GM23338 (cell line): ENCODE measurements at regions not wholly inside any gene's neighbourhood (a gene's known extent, or its start where the extent isn't known, plus 50 kb on each side); places are given as distances from the start of the nearest gene placed in this dataset.

Experiments used
- ATAC-seq: fragments of 200-7000 bp; cut with Tn5 transposase; 3 replicates; pipeline ENCODE4 v1.9.1; 2020
- DNase-seq: peaks from one replicate; pipeline ENCODE4 v3.0.0-alpha.2; 2015; ENCODE audit warnings: low spot score
- H2AFZ ChIP-seq: fragments of 200-600 bp; sonication (generic); 2 replicates; pipeline ENCODE4 v1.8.0; 2016; ENCODE audit warnings: antibody characterized with exemption, mild to moderate bottlenecking, moderate library complexity
- H3F3A ChIP-seq: fragments of 200-600 bp; sonication (generic); replicated peaks from 2 replicates; pipeline ENCODE4 v1.8.0; 2017; ENCODE audit warnings: antibody characterized with exemption, mixed run types, low read depth
- H3K27ac ChIP-seq: fragments of 200-600 bp; sonication (generic); 2 replicates; pipeline ENCODE4 v1.6.1; 2016; ENCODE audit warnings: low read depth
- H3K27me3 ChIP-seq: fragments of 200-600 bp; sonication (generic); 2 replicates; pipeline ENCODE4 v1.8.0; 2016; ENCODE audit warnings: mild to moderate bottlenecking, mixed run types, moderate library complexity; ENCODE audit not compliant: insufficient read depth
- H3K36me3 ChIP-seq: fragments of 200-600 bp; sonication (generic); 2 replicates; pipeline ENCODE4 v1.8.0; 2016; ENCODE audit warnings: mild to moderate bottlenecking; ENCODE audit not compliant: insufficient read depth
- H3K4me1 ChIP-seq: fragments of 200-600 bp; sonication (generic); 2 replicates; pipeline ENCODE4 v1.8.0; 2016; ENCODE audit warnings: mild to moderate bottlenecking, moderate library complexity; ENCODE audit not compliant: insufficient read depth
- H3K4me2 ChIP-seq: fragments of 200-600 bp; sonication (generic); 2 replicates; pipeline ENCODE4 v1.7.1; 2017; ENCODE audit warnings: mixed run types
- H3K4me3 ChIP-seq: fragments of 200-600 bp; sonication (generic); 2 replicates; pipeline ENCODE4 v1.6.1; 2016; ENCODE audit warnings: mixed run types
- H3K79me2 ChIP-seq: fragments of 200-600 bp; sonication (generic); replicated peaks from 2 replicates; pipeline ENCODE4 v1.8.0; 2017; ENCODE audit warnings: mild to moderate bottlenecking; ENCODE audit not compliant: insufficient read depth
- H3K9me2 ChIP-seq: fragments of 200-600 bp; sonication (generic); 2 replicates; pipeline ENCODE4 v1.8.0; 2017; ENCODE audit not compliant: insufficient read depth
- H4K20me1 ChIP-seq: fragments of 200-600 bp; sonication (generic); replicated peaks from 2 replicates; pipeline ENCODE4 v1.8.0; 2017; ENCODE audit warnings: mild to moderate bottlenecking; ENCODE audit not compliant: insufficient read depth
- H3K27ac Mint-ChIP-seq: 2 replicates; pipeline ENCODE4 v1.8.0; 2020; ENCODE audit warnings: inconsistent platforms, mild to moderate bottlenecking, moderate library complexity, mixed read lengths
- H3K27me3 Mint-ChIP-seq: 3 replicates; pipeline ENCODE4 v1.8.0; 2022; ENCODE audit warnings: low read depth, mild to moderate bottlenecking, moderate library complexity, mixed read lengths, inconsistent platforms; ENCODE audit not compliant: insufficient read depth, poor library complexity
- H3K36me3 Mint-ChIP-seq: 3 replicates; pipeline ENCODE4 v1.8.0; 2021; ENCODE audit warnings: low read depth, mild to moderate bottlenecking, inconsistent platforms, moderate library complexity, mixed read lengths
- H3K4me1 Mint-ChIP-seq: 3 replicates; pipeline ENCODE4 v1.8.0; 2020; ENCODE audit warnings: mild to moderate bottlenecking, inconsistent platforms, mixed read lengths
- H3K4me3 Mint-ChIP-seq: 3 replicates; pipeline ENCODE4 v1.8.0; 2021; ENCODE audit warnings: moderate library complexity, mild to moderate bottlenecking, inconsistent platforms, mixed read lengths
- H3K9me3 Mint-ChIP-seq: 3 replicates; pipeline ENCODE4 v1.8.0; 2020; ENCODE audit warnings: moderate library complexity, mild to moderate bottlenecking, inconsistent platforms, mixed read lengths
- CREB1 ChIP-seq: fragments of 250-450 bp; sonication (Bioruptor Pico); IDR thresholded peaks from 2 replicates; pipeline ENCODE4 v1.5.0; 2020; ENCODE audit warnings: low read depth, mild to moderate bottlenecking, moderate library complexity
- CTCF ChIP-seq, 2 experiments: fragments of 200-600 bp in 1 of 2; sonication (generic) in 1 of 2; conservative IDR thresholded peaks; 2 replicates each; pipeline versions ENCODE4 v1.5.1 to v1.6.1; 2016 to 2017; ENCODE audit warnings: antibody characterized with exemption in 2 of 2, low read depth in 2 of 2, mild to moderate bottlenecking in 2 of 2, moderate library complexity in 1 of 2
- ETS1 ChIP-seq: IDR thresholded peaks from 2 replicates; pipeline ENCODE4 v1.6.1; 2016; ENCODE audit warnings: antibody characterized with exemption
- EZH2phosphoT487 ChIP-seq: fragments of 200-600 bp; sonication (generic); IDR thresholded peaks from one replicate; pipeline ENCODE4 v1.8.1; 2018; ENCODE audit warnings: antibody characterized with exemption; ENCODE audit not compliant: unreplicated experiment
- ZNF114 ChIP-seq: fragments of 250-450 bp; sonication (Bioruptor Pico); IDR thresholded peaks from 2 replicates; pipeline ENCODE4 v1.5.0; 2020; ENCODE audit warnings: mild to moderate bottlenecking, moderate library complexity
- TF ChIP-seq, protein P1 (sequence below): IDR thresholded peaks from one replicate; pipeline ENCODE4 v1.6.1; 2018; ENCODE audit warnings: antibody characterized with exemption; ENCODE audit not compliant: unreplicated experiment
- TF ChIP-seq, protein P2 (sequence below): fragments of 250-450 bp; sonication (Bioruptor Pico); IDR thresholded peaks from 2 replicates; pipeline ENCODE4 v1.5.0; 2020; ENCODE audit warnings: mild to moderate bottlenecking, moderate library complexity

GRCh38 chr14:98976271-98976670 is 295.7 kb downstream of the BCL11B start (continued):
- TF ChIP-seq CTCF (conservative IDR thresholded peaks at IDR 0.05; ENCODE audit: low read depth in 2 of 2) (no peak), ZNF114 (CRISPR knock-in tag) (no peak), CREB1 (CRISPR knock-in tag) (no peak), ETS1 (no peak), EZH2phosphoT487 (no peak)
- TF ChIP-seq, protein P1, sequence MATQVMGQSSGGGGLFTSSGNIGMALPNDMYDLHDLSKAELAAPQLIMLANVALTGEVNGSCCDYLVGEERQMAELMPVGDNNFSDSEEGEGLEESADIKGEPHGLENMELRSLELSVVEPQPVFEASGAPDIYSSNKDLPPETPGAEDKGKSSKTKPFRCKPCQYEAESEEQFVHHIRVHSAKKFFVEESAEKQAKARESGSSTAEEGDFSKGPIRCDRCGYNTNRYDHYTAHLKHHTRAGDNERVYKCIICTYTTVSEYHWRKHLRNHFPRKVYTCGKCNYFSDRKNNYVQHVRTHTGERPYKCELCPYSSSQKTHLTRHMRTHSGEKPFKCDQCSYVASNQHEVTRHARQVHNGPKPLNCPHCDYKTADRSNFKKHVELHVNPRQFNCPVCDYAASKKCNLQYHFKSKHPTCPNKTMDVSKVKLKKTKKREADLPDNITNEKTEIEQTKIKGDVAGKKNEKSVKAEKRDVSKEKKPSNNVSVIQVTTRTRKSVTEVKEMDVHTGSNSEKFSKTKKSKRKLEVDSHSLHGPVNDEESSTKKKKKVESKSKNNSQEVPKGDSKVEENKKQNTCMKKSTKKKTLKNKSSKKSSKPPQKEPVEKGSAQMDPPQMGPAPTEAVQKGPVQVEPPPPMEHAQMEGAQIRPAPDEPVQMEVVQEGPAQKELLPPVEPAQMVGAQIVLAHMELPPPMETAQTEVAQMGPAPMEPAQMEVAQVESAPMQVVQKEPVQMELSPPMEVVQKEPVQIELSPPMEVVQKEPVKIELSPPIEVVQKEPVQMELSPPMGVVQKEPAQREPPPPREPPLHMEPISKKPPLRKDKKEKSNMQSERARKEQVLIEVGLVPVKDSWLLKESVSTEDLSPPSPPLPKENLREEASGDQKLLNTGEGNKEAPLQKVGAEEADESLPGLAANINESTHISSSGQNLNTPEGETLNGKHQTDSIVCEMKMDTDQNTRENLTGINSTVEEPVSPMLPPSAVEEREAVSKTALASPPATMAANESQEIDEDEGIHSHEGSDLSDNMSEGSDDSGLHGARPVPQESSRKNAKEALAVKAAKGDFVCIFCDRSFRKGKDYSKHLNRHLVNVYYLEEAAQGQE, result no peak

DNA sequence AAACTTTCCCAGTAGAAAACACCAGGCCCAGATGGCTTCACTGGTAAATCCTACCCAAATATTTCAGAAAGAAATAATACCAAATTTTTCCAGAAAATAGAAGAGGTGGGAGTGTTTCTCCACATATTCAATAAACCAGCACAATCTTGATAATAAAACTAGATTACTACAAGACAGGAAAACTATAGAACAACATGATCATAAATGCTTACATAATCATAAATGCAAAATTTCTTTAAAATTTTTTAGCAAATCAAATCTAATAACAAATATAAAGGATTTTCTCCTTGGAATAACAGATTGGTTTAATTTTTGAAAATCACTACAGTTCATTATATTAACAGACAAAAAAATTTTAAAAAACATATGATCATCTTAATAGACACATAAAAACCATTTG is 294.5 kb downstream of the BCL11B start:
- H3K27me3 ChIP-seq, result no peaks in the 10 kb centered on the region
- no peak overlapping the region for H3K27ac Mint-ChIP-seq
- H3K9me3 Mint-ChIP-seq, result peaks cover 17% of the 10 kb centered on the region; the same call in 1 of the 3 replicates
- no peaks in the 10 kb centered on the region for H3K4me1 Mint-ChIP-seq
- no peak overlapping the region for H3K4me2 ChIP-seq
- ATAC-seq, result no peak
- H2AFZ ChIP-seq, result no peak overlapping the region
- no peak overlapping the region for H3K4me3 Mint-ChIP-seq
- no peak overlapping the region for H3K4me3 ChIP-seq
- no peaks in the 10 kb centered on the region for H4K20me1 ChIP-seq
- no peaks in the 10 kb centered on the region for H3K36me3 ChIP-seq
- no peaks in the 10 kb centered on the region for H3K27me3 Mint-ChIP-seq
- no peaks in the 10 kb centered on the region for H3K79me2 ChIP-seq
- H3K4me1 ChIP-seq, result no peaks in the 10 kb centered on the region
- H3K36me3 Mint-ChIP-seq, result no peaks in the 10 kb centered on the region; the same call in 2 of the 3 replicates
- H3K9me2 ChIP-seq, result no peaks in the 10 kb centered on the region
- H3F3A ChIP-seq, result no peaks in the 10 kb centered on the region
- no peak overlapping the region for H3K27ac ChIP-seq
- no peak for DNase-seq
- TF ChIP-seq, protein P2, sequence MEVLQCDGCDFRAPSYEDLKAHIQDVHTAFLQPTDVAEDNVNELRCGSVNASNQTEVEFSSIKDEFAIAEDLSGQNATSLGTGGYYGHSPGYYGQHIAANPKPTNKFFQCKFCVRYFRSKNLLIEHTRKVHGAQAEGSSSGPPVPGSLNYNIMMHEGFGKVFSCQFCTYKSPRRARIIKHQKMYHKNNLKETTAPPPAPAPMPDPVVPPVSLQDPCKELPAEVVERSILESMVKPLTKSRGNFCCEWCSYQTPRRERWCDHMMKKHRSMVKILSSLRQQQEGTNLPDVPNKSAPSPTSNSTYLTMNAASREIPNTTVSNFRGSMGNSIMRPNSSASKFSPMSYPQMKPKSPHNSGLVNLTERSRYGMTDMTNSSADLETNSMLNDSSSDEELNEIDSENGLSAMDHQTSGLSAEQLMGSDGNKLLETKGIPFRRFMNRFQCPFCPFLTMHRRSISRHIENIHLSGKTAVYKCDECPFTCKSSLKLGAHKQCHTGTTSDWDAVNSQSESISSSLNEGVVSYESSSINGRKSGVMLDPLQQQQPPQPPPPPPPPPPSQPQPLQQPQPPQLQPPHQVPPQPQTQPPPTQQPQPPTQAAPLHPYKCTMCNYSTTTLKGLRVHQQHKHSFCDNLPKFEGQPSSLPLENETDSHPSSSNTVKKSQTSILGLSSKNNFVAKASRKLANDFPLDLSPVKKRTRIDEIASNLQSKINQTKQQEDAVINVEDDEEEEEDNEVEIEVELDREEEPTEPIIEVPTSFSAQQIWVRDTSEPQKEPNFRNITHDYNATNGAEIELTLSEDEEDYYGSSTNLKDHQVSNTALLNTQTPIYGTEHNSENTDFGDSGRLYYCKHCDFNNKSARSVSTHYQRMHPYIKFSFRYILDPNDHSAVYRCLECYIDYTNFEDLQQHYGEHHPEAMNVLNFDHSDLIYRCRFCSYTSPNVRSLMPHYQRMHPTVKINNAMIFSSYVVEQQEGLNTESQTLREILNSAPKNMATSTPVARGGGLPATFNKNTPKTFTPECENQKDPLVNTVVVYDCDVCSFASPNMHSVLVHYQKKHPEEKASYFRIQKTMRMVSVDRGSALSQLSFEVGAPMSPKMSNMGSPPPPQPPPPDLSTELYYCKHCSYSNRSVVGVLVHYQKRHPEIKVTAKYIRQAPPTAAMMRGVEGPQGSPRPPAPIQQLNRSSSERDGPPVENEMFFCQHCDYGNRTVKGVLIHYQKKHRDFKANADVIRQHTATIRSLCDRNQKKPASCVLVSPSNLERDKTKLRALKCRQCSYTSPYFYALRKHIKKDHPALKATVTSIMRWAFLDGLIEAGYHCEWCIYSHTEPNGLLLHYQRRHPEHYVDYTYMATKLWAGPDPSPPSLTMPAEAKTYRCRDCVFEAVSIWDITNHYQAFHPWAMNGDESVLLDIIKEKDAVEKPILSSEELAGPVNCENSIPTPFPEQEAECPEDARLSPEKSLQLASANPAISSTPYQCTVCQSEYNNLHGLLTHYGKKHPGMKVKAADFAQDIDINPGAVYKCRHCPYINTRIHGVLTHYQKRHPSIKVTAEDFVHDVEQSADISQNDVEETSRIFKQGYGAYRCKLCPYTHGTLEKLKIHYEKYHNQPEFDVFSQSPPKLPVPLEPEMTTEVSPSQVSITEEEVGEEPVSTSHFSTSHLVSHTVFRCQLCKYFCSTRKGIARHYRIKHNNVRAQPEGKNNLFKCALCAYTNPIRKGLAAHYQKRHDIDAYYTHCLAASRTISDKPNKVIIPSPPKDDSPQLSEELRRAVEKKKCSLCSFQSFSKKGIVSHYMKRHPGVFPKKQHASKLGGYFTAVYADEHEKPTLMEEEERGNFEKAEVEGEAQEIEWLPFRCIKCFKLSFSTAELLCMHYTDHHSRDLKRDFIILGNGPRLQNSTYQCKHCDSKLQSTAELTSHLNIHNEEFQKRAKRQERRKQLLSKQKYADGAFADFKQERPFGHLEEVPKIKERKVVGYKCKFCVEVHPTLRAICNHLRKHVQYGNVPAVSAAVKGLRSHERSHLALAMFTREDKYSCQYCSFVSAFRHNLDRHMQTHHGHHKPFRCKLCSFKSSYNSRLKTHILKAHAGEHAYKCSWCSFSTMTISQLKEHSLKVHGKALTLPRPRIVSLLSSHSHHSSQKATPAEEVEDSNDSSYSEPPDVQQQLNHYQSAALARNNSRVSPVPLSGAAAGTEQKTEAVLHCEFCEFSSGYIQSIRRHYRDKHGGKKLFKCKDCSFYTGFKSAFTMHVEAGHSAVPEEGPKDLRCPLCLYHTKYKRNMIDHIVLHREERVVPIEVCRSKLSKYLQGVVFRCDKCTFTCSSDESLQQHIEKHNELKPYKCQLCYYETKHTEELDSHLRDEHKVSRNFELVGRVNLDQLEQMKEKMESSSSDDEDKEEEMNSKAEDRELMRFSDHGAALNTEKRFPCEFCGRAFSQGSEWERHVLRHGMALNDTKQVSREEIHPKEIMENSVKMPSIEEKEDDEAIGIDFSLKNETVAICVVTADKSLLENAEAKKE (CRISPR knock-in tag), result no peak
- TF ChIP-seq ETS1, result no peak
